ENCODE measurements at regions not wholly inside any gene's neighbourhood (a gene's known extent, or its start where the extent isn't known, plus 50 kb on each side); places are given as distances from the start of the nearest gene placed in this dataset.

GRCh38 chr15:88400084-88400483, 67.1 kb downstream of the MRPL46 start:
- H2AFZ ChIP-seq (ENCODE audit: insufficient read depth, low read length, poor library complexity): no peak overlapping the region

GRCh38 chr15:88399021-88399685, 68.0 kb downstream of the MRPL46 start:
- Histone ChIP-seq H4K12ac (ENCODE audit: low read depth, low read length) (no peak overlapping the region), H3K4me1 (ENCODE audit: control insufficient read depth in 1 of 2, insufficient read depth in 2 of 2, low read length in 2 of 2) (no peaks in the 10 kb centered on the region), H3K4me3 (ENCODE audit: low read depth, low read length) (no peak overlapping the region), H3K18ac (ENCODE audit: low read length) (no peak overlapping the region), H4K8ac (ENCODE audit: low read depth, low read length) (no peak overlapping the region), H4K91ac (ENCODE audit: low read depth, low read length) (no peak overlapping the region), H2AK5ac (ENCODE audit: low read length) (no peak overlapping the region), H2BK5ac (ENCODE audit: low read depth, low read length, poor library complexity) (no peak overlapping the region), H3K79me1 (ENCODE audit: low read length) (no peaks in the 10 kb centered on the region), H2AFZ (ENCODE audit: insufficient read depth, low read length, poor library complexity) (no peak overlapping the region), H3K9me3 (ENCODE audit: insufficient read depth, low read depth, low read length) (peaks cover 5% of the 10 kb centered on the region), H3K36me3 (ENCODE audit: control insufficient read depth in 1 of 2, insufficient read depth in 2 of 2, low read length in 2 of 2) (no peaks in the 10 kb centered on the region), H3K23ac (ENCODE audit: low read length) (no peak overlapping the region), H3K27me3 (ENCODE audit: insufficient read depth, low read length) (no peaks in the 10 kb centered on the region), H2BK120ac (ENCODE audit: insufficient read depth, low read length, poor library complexity) (no peak overlapping the region), H3K9ac (ENCODE audit: low read length) (no peak overlapping the region), H3K27ac (ENCODE audit: low read depth, low read length) (no peak overlapping the region), H2BK12ac (ENCODE audit: low read length) (no peak overlapping the region), H3K4me2 (ENCODE audit: low read length) (no peak overlapping the region), H3K14ac (ENCODE audit: low read length) (no peak overlapping the region), H3K79me2 (ENCODE audit: control insufficient read depth, insufficient read depth, low read length, poor library complexity) (no peaks in the 10 kb centered on the region), H3K4ac (ENCODE audit: low read depth, low read length) (no peak overlapping the region)
- DNase-seq: no peak
- WGBS (ENCODE audit: extremely low coverage, insufficient coverage, insufficient read length): no CpG with 5 or more reads among the region's 9 CpGs

More at GRCh38 chr15:88400084-88400483, 67.1 kb downstream of the MRPL46 start:
- Histone ChIP-seq H4K8ac (ENCODE audit: low read depth, low read length) (no peak overlapping the region), H3K79me2 (ENCODE audit: control insufficient read depth, insufficient read depth, low read length, poor library complexity) (no peaks in the 10 kb centered on the region), H3K14ac (ENCODE audit: low read length) (no peak overlapping the region), H3K4me2 (ENCODE audit: low read length) (no peak overlapping the region), H2AK5ac (ENCODE audit: low read length) (no peak overlapping the region), H3K27ac (ENCODE audit: low read depth, low read length) (no peak overlapping the region), H3K18ac (ENCODE audit: low read length) (no peak overlapping the region), H3K27me3 (ENCODE audit: insufficient read depth, low read length) (no peaks in the 10 kb centered on the region), H3K4me3 (ENCODE audit: low read depth, low read length) (no peak overlapping the region), H3K23ac (ENCODE audit: low read length) (no peak overlapping the region), H3K9me3 (ENCODE audit: insufficient read depth, low read depth, low read length) (peaks cover 5% of the 10 kb centered on the region), H3K36me3 (ENCODE audit: control insufficient read depth in 1 of 2, insufficient read depth in 2 of 2, low read length in 2 of 2) (no peaks in the 10 kb centered on the region), H3K9ac (ENCODE audit: low read length) (no peak overlapping the region), H4K91ac (ENCODE audit: low read depth, low read length) (no peak overlapping the region), H3K4me1 (ENCODE audit: control insufficient read depth in 1 of 2, insufficient read depth in 2 of 2, low read length in 2 of 2) (no peaks in the 10 kb centered on the region), H3K4ac (ENCODE audit: low read depth, low read length) (no peak overlapping the region), H3K79me1 (ENCODE audit: low read length) (no peaks in the 10 kb centered on the region), H2BK120ac (ENCODE audit: insufficient read depth, low read length, poor library complexity) (no peak overlapping the region), H2BK12ac (ENCODE audit: low read length) (no peak overlapping the region), H2BK5ac (ENCODE audit: low read depth, low read length, poor library complexity) (no peak overlapping the region), H4K12ac (ENCODE audit: low read depth, low read length) (no peak overlapping the region)
- no peak for DNase-seq
- WGBS (ENCODE audit: extremely low coverage, insufficient coverage, insufficient read length): no CpG with 5 or more reads among the region's 5 CpGs

- no peak overlapping the region for H4K12ac ChIP-seq (ENCODE audit: low read depth, low read length)
- no peaks in the 10 kb centered on the region for H3K36me3 ChIP-seq (ENCODE audit: control insufficient read depth in 1 of 2, insufficient read depth in 2 of 2, low read length in 2 of 2)
- no peak overlapping the region for H3K9ac ChIP-seq (ENCODE audit: low read length)
- no peaks in the 10 kb centered on the region for H3K79me1 ChIP-seq (ENCODE audit: low read length)
- no peak overlapping the region for H2AFZ ChIP-seq (ENCODE audit: insufficient read depth, low read length, poor library complexity)
- no peak overlapping the region for H3K23ac ChIP-seq (ENCODE audit: low read length)
- H2BK120ac ChIP-seq (ENCODE audit: insufficient read depth, low read length, poor library complexity): no peak overlapping the region
- DNase-seq: no peak
- H3K18ac ChIP-seq (ENCODE audit: low read length): no peak overlapping the region
- H3K27ac ChIP-seq (ENCODE audit: low read depth, low read length): no peak overlapping the region
- H3K4me1 ChIP-seq (ENCODE audit: control insufficient read depth in 1 of 2, insufficient read depth in 2 of 2, low read length in 2 of 2): no peaks in the 10 kb centered on the region
- H3K4ac ChIP-seq (ENCODE audit: low read depth, low read length): no peak overlapping the region
- H3K27me3 ChIP-seq (ENCODE audit: insufficient read depth, low read length): no peaks in the 10 kb centered on the region
- no peak overlapping the region for H3K14ac ChIP-seq (ENCODE audit: low read length)
- H4K8ac ChIP-seq (ENCODE audit: low read depth, low read length): no peak overlapping the region
- H2BK12ac ChIP-seq (ENCODE audit: low read length): no peak overlapping the region
- H3K79me2 ChIP-seq (ENCODE audit: control insufficient read depth, insufficient read depth, low read length, poor library complexity): no peaks in the 10 kb centered on the region
- no peak overlapping the region for H3K4me3 ChIP-seq (ENCODE audit: low read depth, low read length)
- H3K4me2 ChIP-seq (ENCODE audit: low read length): no peak overlapping the region
- H4K91ac ChIP-seq (ENCODE audit: low read depth, low read length): no peak overlapping the region
- H2AK5ac ChIP-seq (ENCODE audit: low read length): no peak overlapping the region
- no peak overlapping the region for H2BK5ac ChIP-seq (ENCODE audit: low read depth, low read length, poor library complexity)
- no CpG with 5 or more reads among the region's 1 CpG for WGBS (ENCODE audit: extremely low coverage, insufficient coverage, insufficient read length)
- peaks cover 5% of the 10 kb centered on the region for H3K9me3 ChIP-seq (ENCODE audit: insufficient read depth, low read depth, low read length)
These were observed 69.2 kb downstream of the MRPL46 start for GRCh38 chr15:88398011-88398410.

- Histone ChIP-seq H3K79me1 (ENCODE audit: low read length) (no peaks in the 10 kb centered on the region), H2AK5ac (ENCODE audit: low read length) (no peak overlapping the region), H3K23ac (ENCODE audit: low read length) (no peak overlapping the region), H3K14ac (ENCODE audit: low read length) (no peak overlapping the region), H3K27ac (ENCODE audit: low read depth, low read length) (no peak overlapping the region), H3K18ac (ENCODE audit: low read length) (no peak overlapping the region), H3K4me3 (ENCODE audit: low read depth, low read length) (no peak overlapping the region), H3K79me2 (ENCODE audit: control insufficient read depth, insufficient read depth, low read length, poor library complexity) (no peaks in the 10 kb centered on the region), H3K4me2 (ENCODE audit: low read length) (no peak overlapping the region), H3K4ac (ENCODE audit: low read depth, low read length) (no peak overlapping the region), H3K9ac (ENCODE audit: low read length) (no peak overlapping the region), H2BK12ac (ENCODE audit: low read length) (no peak overlapping the region), H4K12ac (ENCODE audit: low read depth, low read length) (no peak overlapping the region), H2BK5ac (ENCODE audit: low read depth, low read length, poor library complexity) (no peak overlapping the region), H2BK120ac (ENCODE audit: insufficient read depth, low read length, poor library complexity) (no peak overlapping the region), H4K91ac (ENCODE audit: low read depth, low read length) (no peak overlapping the region), H4K8ac (ENCODE audit: low read depth, low read length) (no peak overlapping the region), H3K36me3 (ENCODE audit: control insufficient read depth in 1 of 2, insufficient read depth in 2 of 2, low read length in 2 of 2) (no peaks in the 10 kb centered on the region), H3K27me3 (ENCODE audit: insufficient read depth, low read length) (no peaks in the 10 kb centered on the region), H2AFZ (ENCODE audit: insufficient read depth, low read length, poor library complexity) (no peak overlapping the region), H3K9me3 (ENCODE audit: insufficient read depth, low read depth, low read length) (peaks cover 5% of the 10 kb centered on the region), H3K4me1 (ENCODE audit: control insufficient read depth in 1 of 2, insufficient read depth in 2 of 2, low read length in 2 of 2) (no peaks in the 10 kb centered on the region)
- no CpG with 5 or more reads among the region's 6 CpGs for WGBS (ENCODE audit: extremely low coverage, insufficient coverage, insufficient read length)
- DNase-seq: no peak
These were observed 69.7 kb downstream of the MRPL46 start for GRCh38 chr15:88397506-88397905.

Measured in trophoblast cell (in vitro differentiated cells and primary cell).